NCI-H2029 treated with DMSO at 0.1 percent for 48 hours (cell line): ENCODE measurements at regions not wholly inside any gene's neighbourhood (a gene's known extent, or its start where the extent isn't known, plus 50 kb on each side); places are given as distances from the start of the nearest gene placed in this dataset.

Source experiments
- DNase-seq: peaks from one replicate; lab custom pipeline; 2025; lab: John Stamatoyannopoulos, UW

DNA sequence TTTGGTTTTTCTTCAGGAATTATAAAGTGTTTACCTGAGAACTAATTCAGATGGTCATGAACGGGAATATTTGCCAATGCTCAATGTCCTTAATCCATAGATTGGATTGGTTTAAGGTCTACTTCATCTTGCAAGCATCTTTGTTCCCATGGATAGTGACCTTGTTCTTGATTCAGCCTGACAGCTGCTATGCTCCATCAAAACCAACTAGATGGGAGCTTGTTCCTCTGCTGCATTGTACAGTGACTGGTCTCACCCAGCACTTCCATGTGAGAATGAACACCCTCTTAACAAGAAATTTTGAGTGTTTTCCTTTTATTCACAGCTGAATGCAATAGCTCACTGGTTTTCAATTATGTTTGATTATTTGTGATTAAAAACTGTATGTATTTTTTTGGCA is 312.6 kb upstream of the ACTBL2 start:
- DNase-seq: no peak

DNA sequence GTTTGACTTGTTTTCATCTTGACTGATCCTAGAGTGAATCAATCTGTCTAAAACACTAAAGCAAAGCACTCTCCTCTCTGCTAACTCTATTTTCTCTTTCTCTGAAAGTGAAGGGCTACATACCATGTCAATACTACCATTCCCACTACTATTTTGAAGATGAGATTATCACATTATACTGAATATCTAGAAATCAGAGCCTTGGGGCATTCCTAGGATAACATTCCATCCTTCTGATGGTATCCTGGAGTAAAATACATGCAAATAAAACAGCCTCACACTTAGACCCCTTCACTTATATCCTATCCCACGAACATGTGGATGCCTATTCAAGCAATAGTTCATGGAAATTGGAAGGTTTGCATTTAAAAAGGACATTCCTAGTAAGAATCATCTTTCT is 309.3 kb upstream of the ACTBL2 start:
- no peak for DNase-seq

DNA sequence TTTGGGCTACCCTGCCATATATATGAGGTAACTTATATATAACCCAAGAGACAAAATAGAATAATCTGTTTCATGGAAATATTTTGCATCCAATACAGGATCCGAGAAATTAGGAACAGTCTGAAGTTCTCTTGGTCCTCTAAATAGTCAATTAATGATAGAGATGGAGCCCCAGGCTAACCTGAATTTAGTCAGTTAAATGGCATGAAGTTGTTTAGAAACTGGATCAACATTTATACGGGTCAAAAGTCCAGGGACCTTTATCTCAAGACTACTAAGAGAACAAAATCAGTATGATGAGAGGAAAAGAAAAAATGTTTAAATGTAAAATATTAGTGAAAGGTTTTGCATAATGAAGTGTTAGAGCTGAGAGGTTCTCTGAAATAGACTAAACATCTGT is 303.3 kb upstream of the ACTBL2 start:
- no peak for DNase-seq

DNA sequence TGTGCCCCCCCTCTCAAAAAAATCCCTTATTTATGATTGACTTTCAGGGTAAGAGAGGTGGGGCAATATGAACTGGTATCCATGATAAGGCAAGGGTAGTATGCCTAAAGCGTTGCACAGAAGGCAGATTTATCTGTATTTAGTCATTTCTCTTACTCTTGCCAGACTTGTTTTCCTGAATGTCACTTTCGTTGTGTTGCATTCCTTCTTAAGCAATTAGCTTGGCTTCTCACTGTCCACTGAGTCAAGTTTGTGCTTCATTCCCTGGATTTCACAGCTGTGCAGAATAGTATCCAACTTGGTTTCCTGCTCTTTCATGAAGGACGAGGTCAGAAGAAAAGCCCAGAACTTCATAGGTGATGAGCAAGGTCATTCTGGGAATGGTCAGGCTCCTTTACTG is 301.5 kb upstream of the ACTBL2 start:
- DNase-seq: no peak

DNA sequence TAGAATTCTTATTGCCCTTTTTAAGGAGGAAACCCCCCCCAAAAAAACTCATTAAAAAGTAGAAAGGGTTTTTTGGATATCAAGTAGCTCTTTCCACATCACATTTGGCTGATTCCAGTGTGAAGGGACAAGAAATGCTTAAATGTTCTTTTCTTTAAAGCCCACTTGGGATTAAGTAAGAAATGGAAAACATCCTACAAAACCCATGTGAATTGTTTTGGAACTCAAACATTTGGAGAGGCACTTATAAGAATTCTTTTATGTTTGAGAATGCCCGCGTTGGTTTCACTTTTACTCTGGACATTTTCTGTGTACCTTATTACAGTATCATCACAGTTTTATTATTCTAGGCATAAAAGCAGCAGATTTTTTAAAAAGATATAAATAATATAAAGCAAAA is 301.1 kb upstream of the ACTBL2 start:
- DNase-seq: no peak

DNA sequence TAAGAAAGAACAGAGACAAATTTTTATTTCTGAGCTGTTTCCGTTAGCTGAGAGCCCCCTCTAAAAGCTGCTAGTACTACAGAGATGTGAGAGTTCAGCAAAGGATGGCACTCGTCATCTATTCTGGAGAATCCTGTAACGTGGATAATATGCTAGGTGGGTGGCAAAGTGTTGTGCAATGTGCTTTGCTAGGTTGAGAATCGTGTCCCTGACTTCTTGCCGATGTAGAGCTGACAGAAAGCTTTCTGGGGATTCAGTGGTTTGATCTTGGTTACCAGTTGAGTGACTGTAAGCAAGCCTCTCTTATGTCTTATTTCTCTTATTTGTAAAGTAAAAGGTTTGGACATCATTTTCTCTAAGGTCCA is 298.3 kb upstream of the ACTBL2 start:
- no peak for DNase-seq

DNA sequence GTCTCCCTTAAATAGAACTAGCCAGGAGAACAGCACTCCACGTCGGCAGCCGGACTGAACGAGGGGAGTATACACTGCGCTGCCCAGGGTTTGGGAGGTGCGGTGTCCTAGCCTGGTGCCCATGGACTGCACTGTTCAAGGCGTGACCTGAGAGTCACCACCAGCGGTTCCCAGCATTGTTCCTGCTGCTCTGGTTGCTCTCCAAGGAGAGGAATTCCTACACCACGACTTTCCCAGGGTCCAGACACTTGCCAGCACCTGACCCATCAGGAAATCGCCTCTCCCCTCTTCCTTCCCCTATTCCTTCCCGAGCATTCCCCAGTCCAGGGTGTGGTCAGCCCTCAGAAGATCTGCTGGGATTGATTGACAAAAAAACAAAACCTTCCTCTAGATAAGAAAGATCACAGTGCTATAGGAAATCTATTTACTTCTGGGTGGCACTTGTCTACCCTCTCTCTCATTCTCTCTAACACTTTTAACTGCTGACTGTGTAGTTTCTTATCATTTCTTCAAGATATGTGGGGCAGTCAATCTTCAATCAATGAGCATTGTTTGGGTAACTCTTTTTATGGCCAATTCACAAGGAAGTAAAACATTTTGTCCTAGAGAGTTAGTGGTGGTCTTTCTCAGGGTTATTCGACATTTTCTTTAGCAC is 297.8 kb upstream of the ACTBL2 start:
- DNase-seq: no peak

DNA sequence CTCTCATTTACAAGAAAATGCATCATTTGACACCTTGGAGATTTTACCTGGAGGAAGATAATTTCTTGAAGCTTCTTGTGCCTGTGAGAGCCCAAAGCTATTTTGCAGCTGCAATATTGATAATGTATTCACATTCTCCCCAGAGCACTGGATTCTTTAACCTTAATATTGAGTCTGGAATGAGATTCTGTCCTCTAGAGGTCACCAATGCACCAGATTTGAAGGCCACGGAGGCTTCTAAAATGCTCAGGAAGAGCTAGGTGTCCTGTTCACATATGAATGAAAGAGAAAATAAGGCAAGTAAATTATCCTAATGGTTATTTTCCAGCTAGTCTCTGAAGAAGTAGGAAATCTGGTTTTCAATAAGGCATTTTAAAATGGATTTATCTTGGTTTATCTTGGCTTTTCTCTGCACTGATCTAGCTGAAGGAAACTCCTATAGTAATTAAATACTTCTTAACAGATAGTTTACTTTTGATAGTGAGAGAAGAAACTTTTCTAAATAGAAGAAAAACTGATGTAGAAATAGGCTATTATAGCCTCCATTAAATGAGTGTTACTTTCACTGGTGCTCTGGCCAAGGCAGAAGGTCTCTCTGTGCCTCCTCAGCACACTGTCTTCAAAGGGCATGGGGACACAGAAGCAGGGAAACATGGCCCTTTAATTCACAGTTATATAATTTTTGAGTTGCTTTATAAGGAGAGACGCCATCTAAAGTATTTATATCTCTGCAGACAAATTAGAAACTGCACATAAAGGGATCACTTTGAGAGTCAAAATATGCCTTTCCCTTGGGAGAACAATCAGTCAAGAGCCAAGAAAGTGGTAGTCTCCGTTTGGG is 297.0 kb upstream of the ACTBL2 start:
- DNase-seq: no peak

DNA sequence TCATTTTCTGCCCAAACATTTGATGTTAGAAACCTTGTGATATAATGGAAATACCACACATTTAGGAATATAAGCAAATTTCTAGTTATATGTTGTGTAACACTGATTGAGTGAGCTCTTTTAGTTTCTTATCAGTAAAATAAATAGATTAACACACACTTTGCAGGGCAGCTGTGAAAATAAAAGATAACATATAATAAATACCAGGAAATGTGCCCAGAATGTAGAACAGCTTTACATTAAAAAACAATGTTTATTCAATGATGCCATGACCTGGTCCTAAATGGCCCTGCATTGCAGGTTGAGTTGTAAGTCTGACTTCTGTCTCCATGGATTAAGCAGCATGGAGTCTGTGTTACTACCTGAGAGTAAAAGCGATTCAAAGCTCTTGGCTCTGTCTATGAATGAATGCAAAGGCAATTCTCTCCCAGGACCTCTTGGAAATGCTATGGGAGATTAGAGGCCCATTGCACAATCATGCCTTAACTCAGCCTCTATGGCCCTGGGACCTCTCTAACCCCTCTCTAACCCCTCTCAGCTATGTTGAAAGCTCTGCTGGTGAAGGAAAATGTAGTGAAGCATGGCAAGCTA is 296.0 kb upstream of the ACTBL2 start:
- no peak for DNase-seq

DNA sequence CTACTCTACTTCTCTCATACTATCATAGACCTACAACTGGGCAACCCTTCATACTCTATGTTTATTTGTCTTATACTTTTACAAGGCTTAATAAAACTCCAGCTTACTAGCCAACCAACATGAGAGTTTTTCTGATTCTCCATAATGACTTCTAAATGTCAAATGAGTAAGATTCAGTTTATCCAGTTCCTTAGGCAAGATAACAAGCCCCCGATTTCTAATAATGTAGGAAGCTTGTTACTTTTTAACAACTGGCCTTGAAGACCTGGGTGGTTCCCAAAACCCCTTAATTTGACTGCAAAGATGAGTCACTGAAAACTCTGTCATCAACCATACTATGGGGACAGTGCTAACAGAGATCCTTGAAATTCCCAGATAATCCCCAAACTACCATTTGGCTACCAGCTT is 294.6 kb upstream of the ACTBL2 start:
- no peak for DNase-seq

DNA sequence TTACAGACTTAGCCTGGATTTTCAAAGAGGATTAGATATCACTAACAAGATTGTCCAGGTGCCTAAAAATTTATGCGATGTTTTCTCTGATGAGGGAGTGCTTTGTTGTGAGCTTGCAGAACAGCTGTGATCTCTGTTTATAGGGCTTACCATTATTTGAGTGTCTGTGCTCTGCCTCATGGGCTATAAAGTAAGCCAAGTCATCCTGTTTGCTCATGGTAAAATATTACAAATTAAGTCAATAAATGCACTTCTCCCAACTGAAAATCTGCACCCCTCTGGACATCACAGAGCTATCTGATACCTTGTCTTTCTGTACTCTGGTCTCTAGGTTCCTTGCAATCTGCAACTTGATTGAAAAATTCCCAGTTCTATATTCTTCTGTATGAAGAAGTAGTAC is 293.4 kb upstream of the ACTBL2 start:
- DNase-seq: no peak

DNA sequence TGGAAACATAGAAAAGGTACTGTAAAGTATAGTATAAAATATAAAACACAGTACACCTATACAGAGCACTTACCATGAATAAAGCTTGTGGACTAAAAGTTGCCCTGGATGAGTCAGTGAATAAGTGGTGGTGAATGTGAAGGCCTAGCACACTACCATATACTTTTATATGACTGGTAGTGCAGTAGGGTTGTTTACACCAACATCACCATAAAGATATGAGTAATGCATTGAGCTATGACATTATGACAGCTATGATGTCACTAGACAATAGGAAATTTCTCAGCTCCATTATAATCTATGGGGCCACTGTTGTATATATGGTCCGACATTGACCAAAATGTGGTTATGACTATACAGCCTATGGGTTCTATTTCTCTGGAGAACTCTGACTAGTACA is 291.8 kb upstream of the ACTBL2 start:
- no peak for DNase-seq

DNA sequence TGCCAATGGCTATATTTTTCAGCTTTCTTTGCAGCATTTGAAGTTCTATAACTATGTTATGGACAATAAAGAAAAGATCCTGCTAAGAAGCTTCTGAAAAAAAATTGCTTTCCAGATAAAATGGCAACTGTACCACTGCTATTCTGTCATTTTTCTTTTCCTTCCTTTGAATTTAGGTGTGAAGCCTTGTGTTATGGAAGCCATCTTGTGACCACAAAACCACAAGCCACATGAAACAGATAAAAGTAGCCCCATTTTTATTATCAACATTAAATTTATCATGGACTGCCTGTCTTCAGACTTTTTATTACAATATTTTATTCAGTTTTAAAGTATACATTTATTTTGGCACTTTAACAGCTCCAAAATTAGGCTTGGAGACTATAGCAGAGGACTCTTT is 289.9 kb upstream of the ACTBL2 start:
- no peak for DNase-seq

DNA sequence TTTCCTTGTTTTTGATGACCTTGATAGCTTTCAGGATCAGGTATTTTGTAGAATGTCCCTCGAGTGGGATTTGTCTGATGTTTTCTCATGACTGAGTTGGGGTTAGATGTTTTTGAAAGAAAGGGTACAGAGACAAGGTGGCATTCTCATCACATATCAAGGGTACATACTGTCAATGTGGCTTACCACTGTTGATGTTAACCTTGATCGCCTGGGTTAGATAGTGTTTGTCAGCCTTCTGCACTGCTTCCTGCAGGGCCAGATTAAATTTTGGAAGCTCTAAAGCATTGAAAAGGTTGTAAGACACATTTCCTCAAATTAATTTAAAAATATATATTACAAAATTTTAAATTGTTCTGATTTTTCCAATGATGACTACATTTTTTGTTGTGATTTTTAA is 287.4 kb upstream of the ACTBL2 start:
- DNase-seq: no peak

DNA sequence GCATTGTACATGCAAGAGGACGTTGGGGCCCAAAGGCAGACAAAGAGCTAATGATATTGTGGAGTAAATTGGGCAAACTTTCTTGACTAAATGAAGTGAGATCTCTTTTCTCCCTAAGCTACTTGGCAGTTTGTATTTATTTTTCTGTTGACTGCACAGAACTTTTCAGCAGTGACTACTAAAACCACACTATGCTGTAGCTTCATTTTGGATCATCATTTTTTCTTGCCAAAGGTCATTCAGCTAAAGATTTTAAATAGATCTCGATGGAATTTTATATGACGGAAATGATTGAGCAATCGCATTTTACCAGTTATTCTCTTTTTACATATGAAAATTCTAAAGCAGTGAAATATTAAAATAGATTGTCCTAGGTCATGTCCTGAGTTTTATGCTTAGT is 286.1 kb upstream of the ACTBL2 start:
- no peak for DNase-seq

DNA sequence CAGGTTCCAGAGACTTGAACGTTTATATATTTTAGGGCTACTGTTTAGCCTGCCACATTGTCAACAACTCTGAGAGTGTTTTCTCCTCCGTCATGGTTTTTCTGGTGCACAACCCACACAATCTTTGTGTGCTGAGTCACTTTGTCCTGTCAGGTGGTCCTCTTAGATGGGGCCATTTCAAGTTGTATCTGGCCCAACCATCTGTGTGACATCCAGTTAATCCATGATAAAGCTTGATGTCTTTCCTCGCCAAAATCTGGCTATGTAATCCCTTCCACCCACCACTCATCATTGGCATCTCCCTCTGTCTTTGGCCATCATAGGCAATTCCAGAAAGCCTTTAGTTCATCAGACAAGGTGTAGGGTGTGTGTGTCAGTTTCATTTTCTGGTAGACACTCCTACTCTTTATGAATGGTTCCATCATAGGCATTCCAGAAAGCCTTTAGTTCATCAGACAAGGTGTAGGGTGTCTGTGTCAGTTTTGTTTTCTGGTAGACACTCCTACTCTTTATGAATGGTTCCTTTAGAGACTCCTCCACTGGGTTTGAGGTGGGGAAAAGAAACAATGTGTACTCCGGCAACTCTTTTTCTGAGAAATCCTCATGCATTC is 282.0 kb upstream of the ACTBL2 start:
- no peak for DNase-seq

DNA sequence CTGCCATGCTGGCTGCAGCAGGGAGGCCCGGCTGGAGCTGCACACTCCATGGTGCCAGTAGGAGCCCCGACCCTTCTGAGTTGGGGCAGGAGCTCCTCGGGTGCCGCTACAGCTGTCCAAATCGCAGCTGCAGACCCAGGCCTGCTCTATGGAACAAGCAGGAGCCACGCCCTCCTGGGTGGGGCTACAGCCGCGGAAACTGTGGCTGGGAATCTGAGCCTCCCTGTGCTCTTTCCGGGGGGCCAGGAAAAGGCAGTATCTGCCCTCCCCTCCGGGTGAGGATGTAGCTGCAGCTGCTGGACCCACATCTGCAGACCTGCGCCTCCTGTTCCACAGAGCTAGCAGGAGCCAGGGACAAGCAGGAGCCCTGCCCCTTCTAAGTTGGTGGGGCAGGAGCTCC is 278.9 kb upstream of the ACTBL2 start:
- DNase-seq: no peak

DNA sequence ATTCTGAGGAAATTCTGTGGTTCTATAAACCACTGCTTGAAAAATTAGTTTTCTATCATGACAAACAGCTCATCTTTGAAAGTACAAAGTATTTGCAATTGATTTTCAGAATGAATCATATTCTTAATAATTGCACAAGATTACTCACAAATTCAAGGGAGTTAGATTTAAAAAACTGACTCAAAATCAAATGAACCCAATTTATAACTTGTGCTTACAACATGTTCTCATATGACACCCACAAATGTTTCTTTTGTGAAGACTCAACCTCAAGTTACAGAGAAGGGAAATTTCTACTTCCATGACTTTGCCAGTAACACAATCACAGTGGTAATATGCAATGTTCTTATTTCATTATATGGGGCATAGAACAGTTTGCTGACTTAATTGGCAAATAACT is 272.0 kb upstream of the ACTBL2 start:
- DNase-seq: no peak

DNA sequence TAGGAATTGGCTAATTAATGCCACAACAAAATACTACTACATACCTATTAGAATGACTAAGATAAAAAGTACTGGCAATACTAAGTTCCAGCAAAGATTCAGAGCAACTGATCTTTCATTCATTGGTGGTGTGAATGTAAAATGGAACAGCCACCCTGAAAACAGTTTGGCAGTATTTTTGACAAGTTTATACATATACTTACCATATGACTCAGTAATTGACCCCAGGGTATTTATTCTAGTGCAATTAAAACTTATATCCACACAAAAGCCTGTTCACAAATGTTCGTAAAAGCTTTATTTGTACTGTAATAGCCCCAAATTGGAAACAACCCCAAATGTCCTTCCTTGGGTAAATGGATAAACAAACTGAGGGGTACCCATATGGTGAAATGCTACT is 270.8 kb upstream of the ACTBL2 start:
- DNase-seq: no peak

DNA sequence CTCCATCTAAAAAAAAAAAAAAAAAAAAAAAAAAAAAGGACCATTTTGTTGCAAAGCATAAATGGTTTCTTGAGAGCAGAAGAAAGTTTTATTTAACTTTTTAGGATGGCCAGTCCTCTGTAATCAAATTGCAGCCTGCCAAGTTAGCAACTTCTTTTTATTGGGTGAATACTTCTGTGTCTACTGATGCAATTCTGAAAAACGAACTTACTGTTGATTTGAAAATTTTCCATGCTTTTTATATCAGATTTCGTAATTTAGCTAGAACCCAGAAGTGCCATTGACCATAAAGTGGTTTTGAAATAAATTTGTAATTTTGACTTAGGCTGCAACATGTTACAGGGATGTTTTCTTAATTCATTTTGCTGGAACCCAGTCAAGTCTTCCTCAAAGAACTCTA is 269.1 kb upstream of the ACTBL2 start:
- DNase-seq: no peak

DNA sequence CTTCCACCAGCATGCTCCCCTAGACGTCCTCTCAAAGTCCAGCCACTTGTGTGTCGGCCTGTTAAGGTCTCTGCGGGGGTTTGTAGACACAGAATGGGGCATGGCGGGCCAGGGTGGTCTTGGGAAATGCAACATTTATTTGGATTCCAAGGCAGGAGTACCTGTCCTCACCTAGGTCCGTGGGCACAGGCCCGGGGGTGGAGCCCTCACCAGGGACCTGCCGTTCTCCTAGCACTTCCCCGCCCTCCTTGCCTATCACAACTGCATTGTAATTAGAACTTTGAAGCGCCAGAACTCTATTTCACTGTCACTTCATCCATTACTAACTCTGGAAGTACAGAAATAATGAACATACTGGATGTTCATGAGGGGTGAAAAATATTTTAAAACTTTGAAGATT is 268.3 kb upstream of the ACTBL2 start:
- no peak for DNase-seq

DNA sequence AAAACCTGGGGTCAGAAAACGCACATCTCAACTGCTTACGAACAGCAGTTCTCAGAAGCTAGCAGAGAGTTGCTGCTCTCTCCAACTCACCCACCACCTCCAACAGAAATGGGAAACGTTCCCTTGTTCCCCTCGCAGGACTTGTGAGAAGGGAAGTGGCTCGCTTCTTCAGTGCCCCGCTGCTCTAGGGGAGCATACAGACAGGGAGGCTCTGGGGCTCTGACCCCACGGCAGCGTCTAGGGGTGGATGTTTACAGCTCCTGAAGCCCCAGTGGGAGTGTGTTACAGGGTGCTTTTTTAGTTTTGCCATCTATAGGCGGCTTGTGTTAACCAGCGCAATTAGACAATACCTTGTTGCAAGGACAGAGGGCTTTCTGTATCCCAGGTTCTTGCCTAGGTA is 267.7 kb upstream of the ACTBL2 start:
- no peak for DNase-seq

DNA sequence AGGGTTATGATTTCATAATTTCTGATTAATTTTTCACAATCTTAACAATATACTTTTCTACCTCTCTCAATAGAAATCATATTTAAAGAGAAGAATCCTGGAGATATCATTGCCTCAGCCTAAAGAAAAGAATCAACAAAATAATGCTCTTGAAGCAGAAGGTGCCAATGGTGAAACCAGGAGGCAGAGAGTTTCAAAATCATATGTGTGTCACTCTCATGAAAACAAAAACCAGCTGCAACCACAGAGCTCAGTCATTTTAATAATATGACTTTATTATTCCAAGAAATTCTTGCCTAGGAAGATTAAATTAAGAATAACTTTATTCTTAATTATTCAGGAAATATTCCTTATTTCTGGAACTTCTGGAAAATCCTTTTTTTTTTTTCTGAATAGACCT is 266.8 kb upstream of the ACTBL2 start:
- DNase-seq: no peak
